ENCODE measurements at regions not wholly inside any gene's neighbourhood (a gene's known extent, or its start where the extent isn't known, plus 50 kb on each side); places are given as distances from the start of the nearest gene placed in this dataset.

DNA sequence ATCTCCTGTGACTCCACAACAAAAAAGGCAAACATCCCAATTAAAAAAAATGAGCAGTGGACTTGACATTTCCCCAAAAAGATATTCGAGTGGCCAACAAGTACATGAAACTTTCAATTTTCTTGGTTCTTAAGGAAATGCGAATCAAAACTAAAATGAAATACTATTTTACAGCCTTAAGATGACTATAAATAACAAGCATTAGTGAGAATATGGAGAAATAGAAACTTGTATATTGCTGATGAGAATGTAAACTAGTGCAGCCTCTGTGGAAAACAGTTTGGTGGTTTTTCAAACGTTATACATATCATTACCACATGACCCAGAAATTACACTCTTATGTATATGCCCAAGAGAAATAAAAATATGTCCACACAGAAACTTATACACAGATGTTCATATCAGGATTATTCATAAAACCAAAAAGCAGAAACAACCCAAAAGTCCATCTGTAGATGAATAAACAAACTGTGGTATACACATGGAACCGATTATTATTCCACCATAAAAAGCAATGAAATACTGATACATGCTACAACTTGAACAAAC is 153.2 kb upstream of the GPR149 start:
- TF ChIP-seq CTCF (IDR thresholded peaks at IDR 0.05; ENCODE audit: low read length), result no peak
- TF ChIP-seq EZH2 (IDR thresholded peaks at IDR 0.05; ENCODE audit: borderline replicate concordance, low read length), result no peak

All from OCI-LY1 (cell line).